Endometrium (tissue), 2 donors: ENCODE measurements at regions not wholly inside any gene's neighbourhood (a gene's known extent, or its start where the extent isn't known, plus 50 kb on each side); places are given as distances from the start of the nearest gene placed in this dataset.
A peak's percentile ranks its signal among the peaks of the same experiment; 100 is the strongest.
"Not testable (repeated sequence)": the region's sequence is repeated elsewhere in the genome, so short reads cannot be mapped to it uniquely, and the experiment has no call there.

ENCODE experiments used
- FAIRE-seq: peaks from 2 replicates; lab custom pipeline; 2012; peaks lifted over from hg19 to GRCh38; lab: Jason Lieb, UNC
- donor health status: control.
- donor health status: control.

DNA sequence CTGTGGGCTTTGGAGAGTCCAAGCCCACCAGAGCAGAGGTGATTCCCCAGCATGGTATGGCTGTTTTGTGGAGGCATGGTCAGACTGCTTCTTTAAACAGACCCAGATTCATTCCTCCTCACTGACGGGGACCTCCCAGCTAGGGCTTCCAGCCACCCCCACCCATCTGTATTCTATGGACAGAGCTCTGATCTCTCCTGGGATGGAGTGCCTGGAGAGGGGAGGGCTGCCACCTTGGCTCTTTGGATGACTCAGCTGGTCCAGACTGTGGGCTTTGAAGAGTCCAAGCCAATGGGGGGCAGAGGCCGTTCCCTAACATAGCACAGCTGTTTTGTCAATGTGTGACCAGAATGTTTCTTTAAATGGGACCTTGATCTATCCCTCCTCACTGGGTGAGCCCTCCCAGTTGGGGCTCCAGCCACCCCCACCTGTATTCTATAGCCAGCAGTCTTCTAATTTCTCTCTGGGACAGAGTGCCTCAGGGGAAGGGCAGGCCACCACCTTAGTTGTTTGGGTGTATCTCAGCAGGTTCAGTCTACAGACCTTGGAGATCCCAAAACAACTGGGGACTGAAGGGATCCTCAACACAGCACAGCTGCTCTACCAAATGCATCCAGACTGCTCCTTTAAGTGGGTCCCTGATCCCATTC is 122.0 kb upstream of the OSTN start:
- FAIRE-seq = no peak

DNA sequence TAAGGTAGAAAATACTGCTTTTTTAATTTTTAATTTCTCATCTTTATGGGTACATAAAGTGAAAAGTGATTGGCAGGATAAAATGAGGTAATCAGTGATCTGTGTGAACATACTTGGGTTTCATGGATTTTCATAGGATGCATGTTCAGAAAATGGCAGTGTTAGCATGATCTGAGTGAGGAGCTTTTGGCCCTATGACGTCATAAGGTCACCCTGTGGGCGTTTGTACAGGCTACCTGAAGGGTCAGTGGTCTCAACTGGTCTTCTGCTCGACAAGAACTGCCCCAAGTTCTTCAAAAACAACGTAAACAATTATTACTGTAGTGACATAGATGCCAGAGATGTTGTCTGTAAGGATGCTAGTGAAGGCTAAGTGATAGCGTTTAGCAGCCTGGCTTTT is 124.5 kb upstream of the OSTN start:
- FAIRE-seq = no peak

DNA sequence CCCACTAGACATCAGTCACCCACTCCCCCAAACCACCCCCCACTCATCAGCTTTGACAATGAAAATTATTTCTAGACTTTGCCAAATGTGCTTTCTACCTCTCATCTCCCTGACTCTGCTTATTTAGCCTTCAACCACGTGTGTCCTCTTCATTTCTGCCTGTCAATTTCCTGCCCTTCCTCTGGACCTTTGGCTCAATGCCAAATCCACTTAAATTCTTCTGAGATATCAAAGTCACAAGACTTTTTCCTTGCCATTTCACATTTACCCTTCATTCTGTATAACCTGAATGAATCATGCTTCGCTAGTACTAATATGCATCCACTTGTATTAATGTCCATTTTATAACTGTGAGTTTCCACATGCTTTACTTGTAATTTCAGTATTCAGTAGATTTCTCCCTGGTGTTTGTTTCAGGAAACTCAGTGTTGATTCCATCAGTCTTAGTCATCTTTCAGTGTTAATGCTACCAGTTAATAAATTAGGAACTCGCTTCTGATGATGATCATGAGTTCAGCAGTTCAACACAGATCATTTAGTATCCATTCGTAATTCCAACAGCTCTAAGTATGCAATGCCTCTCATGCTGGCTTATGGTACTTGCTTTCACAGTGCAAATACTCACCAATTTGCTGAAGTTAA is 128.2 kb upstream of the OSTN start:
- no peak for FAIRE-seq

DNA sequence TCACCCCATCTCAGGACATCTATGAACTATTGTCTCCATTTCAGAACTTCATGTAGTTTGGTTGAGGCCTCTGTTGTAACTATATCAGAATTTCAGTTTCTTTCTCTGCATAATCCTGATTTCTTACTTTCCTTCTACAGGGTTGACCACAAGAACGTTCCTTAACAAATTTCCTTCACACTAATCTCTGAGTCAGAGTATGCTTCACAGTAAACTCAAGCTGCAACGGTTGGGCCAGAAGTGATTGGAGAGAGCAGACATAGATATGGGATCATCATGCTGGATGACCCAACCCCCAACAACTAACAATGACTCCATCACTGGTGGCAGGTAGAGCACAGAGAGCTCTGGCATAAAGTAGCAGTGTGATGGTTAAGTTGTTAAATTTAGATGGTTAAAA is 128.8 kb upstream of the OSTN start:
- FAIRE-seq = no peak

DNA sequence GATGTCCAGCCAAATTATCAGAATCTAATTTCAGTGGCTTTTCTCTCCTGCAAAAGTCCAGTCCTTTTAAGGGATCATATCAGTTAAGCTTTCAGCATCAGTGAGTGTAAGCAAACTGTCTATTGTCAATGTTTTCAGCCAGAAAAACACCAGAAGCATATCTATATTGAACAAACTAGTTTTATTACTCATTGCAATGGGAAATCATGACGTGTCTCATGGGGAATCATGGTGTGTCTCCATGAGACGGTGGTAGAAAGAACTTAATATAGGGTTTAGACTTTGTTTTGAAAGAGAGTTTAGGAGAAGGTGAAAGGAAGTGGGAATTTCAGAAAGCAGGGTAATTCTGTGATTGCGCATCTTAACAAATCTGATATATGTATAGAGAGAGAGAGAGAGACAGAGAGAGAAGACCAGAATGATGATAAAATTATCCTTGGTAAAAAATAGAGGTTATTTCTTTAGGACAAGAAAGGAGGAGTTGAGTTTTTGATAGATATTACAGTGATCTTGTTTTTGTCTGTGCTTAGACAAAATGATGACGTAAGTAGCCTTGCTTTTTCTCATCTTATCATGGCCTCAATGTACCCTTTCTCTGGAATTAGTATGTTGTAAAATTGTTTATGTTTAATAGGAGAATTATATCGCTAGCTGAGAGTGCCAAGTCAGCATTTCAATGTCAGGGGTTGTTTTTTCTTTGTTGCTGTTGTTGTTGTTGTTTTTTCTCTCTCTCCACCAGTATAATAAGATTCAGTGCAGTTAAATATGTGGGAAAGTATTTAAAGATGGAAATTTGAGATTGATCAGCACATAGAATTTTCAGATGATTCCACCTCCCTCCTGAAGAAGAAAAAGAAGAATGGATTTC is 129.9 kb upstream of the OSTN start:
- FAIRE-seq = no peak

DNA sequence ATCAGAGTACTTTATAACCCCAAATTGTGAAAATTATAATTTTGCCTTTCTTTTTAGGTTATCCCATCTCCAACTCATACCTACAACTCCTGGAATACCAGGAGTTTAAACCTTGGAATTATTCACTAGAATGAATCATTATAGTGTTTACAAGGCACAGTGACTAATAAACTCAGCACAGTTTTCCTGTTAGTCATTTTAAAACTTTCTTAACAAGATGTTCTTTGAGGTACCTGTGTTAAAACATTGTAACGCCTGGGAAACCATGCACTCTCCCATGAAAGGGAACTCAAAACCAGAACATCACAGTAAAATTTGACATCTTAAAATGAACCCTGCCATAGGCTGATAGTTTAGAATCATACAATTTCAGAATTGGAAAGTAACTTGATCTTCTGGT is 132.4 kb upstream of the OSTN start:
- FAIRE-seq = no peak

DNA sequence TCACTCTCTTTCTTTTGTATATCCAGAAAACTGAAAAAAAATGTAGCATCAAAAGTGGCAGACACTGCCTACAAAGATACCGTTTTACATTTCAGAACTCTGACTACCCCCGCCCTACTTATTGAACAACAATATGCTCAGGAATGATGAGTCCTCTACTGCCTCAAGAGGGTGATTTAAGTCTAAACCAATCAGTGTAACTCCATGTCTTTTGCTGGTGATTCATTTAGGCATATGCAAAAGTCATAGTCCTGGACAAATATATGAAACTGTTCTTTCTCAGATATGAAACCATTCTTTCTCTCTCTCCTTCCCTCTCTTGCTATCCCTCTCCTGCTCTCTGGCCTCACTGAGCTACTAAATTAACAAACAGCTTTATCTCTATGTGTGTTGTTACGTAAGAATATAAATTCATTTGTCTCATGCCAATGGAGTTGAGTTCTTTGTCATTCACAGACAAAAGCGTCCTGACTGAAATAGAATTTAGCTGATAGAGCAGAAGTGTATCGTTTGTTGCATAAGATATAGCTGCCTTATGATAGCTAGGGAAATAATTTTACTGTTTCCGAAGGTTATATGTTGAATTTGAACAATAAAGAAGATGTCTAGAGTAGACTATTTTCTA is 133.7 kb upstream of the OSTN start:
- FAIRE-seq = no peak

DNA sequence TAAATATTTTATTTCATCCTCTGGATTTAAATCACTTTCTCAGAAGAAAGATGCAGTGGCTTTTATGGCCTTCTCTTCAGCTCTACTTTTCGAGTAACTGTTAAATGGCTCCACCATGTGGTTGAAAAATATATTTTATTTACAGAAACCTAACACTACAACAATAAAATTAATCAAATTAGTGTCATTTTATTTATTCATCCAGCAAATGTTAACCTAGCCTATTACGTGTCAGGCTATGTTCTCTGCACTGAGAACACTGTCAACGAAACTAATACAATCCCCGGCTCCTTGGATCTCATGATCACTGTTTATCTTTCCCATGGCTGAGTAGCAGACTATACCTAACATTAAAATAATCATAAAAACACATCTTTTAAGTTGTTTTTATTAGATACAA is 148.0 kb upstream of the OSTN start:
- peak; percentile 90 for FAIRE-seq

DNA sequence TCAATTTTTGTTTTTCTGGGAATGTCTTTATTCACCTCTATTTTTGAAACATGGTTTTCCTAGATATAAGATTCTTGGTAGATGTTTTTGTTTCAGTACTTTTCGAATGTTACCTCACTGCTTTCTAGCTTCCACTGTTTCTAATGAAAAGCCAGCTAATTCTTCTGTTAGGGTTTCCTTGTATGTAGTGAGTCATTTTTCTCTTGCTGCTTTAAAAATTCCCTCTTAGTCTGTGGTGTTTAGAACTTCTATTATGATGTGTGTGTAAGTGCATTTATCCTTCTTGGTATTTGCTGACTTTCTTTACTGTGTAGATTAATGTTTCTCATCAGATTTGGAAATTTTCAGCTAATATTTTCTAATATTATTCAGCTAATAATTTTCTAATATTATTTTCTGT is 151.1 kb upstream of the OSTN start:
- no peak for FAIRE-seq

DNA sequence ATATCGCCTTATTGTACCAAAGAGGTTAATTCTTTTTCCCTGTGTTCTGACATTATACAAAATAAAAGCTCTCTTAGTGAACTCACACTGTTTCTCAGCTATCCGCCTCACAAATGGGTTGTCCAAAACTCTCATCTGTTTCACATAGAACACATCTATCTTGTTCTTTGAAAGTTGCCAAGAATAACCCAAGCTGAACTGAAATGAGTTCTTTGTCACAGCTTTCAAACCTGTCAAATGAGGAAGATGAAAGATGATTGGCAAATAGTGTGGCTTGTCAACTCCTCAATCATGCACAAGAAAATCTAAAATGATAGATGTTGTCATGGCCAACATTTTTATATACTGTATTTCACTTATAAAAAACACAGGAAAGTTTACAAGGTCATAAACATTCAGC is 168.1 kb upstream of the OSTN start:
- no peak for FAIRE-seq

DNA sequence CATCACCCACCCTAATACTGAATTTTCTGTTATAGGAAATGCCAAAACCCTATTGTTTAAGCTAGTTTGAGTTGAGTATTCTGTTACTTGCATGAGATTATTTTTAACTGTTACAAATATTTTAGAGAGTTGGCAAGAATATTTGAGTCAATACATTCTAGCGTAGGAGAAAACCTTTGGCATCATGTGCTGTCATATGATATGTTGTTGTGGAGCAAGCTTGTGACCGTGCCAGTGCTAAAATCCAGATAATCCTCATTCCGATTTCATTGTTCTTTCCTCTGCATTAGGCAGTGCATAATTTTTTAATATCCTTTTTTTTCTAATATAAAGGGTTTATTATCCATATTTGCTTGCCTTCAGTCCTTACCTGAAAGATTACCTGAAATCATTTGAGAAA is 168.0 kb upstream of the GMNC start:
- no peak for FAIRE-seq

DNA sequence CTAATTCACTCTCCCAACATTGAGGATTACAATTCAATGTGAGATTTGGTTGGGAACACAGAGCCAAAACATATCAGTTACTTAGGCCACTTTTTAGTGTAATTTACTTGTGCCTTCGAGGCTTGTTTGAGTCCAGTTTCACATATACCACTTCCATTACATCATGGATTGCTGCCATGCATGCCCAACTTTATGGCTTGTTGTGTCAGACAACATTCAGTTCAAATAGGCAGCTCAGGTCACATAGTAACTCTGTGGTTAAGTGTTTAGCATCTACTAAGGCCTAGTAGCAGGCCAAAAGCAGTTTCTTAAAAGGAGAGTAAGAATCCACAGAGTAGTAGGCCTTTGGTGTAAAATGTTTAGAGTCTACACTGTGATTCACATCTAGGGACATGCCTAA is 164.3 kb upstream of the GMNC start:
- FAIRE-seq = no peak

DNA sequence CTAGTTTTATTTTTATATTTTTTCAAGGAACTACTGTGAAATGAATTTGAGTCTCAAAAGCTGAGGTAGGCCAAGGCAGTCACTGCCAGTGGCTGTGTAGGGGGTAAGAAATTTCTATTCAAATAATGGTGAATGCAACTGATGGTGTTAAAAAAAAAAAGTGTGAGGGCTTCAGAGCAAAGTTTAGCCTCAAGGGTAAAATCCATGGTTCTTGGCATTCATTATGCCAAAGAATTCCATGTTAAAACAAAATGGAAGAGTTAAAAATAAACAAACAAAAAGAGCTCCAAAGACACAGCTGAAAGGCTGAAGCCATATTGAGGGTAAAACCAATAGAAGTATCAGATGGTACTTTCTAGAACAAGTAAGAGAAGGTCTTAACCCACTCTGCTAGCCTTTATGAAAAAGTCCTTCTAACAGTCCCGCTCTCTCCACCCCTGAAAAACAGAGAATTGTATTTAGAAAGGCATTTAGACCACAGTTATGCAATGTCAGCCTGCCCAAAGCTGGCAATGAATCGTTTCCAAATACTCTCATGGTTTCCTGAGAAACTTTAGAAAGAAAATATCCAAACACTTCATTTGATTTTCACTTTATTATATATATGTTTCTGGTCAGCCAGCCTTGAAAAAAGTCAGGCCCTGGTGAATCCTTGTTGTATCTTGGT is 158.4 kb upstream of the GMNC start:
- FAIRE-seq = no peak

DNA sequence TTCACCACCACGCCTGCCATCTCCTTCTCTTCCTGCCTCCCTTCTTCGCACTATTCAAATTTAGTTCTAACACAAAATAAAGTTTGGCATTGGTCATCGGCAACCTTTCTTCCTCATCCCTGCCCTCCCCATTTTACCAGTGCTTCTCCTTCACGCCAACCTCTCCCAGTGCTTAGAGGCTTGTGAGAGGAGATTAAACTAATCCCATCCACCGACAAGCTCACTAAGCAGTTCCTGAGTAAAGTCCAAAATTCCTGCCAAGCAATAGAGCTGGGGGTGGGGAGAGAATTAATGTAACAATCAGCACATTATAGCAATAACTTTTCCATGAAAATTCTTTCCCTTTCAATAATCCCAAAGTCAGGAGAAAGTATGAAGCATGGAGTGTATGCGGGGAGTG is 157.4 kb upstream of the GMNC start:
- no peak for FAIRE-seq

DNA sequence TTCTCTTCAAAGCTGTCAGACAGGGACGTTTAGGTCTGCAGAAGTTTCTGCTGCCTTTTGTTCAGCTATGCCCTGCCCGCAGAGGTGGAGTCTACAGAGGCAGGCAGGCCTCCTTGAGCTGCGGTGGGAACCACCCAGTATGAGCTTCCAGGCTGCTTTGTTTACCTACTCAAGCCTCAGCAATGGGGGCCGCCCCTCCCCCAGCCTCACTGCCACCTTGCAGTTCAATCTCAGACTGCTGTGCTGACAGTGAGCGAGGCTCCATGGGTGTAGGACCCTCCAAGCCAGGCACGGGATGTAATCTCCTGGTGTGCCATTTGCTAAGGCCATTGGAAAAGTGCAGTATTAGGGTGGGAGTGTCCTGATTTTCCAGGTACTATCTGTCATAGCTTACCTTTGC is 153.5 kb upstream of the GMNC start:
- FAIRE-seq = not testable (repeated sequence)

DNA sequence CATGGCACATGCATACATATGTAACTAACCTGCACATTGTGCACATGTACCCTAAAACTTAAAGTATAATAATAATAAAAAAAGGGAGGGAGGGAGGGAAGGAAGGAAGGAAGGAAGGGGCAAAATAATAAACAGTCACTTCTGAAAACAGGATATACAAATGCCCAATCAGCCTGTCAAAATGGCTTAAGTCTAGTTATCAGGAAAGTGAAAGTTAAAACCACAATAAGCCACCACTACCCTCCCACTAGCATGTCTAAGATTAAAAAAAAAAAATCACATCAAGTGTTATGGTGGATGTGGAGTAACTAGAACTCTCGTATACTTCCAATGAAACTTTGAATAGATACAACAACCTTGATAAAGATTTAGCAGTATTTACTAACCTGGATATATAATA is 145.6 kb upstream of the GMNC start:
- no peak for FAIRE-seq

DNA sequence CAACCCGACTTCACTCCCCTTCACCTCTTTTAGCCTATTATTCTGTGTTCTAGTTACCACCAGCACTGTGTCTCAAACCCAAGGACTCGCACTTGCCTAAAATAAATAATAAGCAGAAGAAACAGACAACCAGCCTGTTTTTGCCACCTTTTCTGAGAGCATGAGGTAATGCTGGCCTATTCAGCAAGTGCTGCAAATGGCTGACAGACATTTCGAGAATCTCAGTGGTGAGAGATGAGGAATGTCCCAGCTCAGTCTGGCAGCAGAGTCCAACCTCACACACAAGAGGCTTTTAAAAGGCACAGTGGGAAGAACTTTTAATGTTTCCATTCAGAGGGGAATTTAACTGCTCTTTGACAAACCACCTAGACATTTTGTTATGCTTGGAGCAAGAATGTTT is 143.3 kb upstream of the GMNC start:
- FAIRE-seq = no peak

DNA sequence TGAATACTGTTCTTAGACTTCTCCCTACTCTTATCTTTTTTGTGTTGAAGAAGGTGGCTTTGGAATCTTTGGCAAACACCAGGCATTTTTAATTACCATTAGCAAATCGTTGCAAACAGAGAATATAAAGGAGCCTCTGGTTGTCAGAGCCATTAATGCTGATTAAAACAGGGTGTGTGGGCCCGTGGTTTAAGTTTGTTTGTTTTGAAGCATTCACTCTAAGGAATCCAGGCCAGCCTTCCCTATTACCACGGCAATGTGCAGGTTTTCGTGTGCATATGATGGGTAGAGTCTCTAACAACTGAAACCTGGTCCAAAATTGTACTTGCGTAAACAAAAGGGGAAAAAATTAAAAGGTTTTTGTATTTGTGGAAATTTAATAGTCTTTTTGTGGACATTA is 141.2 kb upstream of the GMNC start:
- FAIRE-seq = no peak

DNA sequence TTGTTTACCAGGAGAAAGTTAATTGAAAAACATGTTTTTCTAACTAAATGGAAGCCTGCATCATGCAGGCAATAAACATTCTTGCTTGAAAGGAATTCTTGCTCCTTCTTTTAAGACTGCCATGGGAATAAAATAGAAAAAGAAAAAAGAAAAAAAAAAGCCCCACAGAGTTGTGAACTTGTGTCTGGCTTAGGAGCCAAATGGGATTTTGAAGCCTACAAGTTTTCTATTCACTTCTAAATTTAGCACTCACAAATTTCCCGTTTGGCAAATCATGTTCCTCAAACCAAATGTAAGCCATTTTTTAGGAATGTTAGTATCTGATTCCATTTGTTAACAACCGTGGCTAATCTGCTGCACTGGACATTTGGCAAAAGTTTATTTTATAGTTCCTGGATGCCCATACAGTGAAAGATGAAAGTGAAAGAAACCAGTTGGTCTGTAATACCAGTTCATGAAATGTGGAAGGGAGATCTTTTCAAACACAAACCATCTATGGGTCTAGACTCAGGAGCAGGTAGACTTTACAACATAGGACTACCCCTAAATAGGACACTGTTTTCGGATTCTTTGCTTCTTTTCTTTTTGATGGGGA is 133.8 kb upstream of the GMNC start:
- FAIRE-seq = no peak

DNA sequence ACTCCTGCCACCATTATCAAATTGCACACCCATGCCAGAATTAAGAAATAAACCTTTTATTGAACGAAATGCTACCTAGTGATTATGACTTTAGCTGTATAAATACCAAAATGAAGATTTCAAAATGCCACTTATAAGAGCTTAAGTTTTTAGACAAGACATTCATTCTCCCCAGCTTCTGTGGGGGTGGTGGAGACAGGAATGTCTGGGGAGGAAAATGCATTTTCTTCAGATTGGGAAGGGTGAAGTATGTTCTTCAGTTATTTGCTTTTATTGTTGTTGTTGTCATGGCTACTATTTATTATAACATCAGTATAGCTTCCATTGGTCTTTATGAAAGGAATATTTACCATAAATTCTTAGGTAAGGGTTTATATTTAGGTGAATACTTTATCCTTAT is 132.7 kb upstream of the GMNC start:
- FAIRE-seq = no peak

DNA sequence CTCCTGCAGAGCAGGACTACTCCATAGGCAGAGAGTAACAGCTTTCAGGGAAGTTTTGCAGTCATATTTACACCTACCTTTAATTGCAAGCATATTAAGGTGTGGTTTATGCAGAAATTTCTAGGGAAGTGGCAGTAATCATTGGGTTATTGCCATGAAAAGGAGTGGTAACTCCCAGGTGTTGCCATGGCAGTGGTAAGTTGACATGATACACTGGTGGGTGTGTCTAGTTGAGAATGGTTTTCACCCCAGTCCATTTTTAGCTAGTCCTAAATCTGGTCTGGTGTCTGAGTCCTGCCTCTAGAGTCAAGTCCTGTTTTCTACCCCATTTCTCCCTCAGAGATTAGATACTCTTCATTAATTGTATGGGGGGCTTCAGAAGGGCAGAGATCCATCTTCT is 128.4 kb upstream of the GMNC start:
- FAIRE-seq = no peak

DNA sequence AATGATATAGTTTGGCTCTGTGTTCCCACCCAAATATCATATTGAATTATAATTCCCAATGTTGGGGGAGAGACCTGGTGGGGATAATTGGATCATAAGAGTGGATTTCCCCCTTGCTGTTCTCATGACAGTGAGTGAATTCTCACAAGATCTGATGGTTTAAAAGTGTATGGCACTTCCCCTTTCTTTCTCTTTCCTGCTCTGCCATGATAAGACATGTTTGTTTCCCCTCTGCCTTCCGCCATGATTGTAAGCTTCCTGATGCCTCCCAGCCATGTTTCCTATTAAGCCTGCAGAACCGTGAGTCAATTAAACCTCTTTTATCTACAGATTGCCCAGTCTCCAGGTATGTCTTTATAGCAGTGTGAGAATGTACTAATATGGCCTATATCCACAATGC is 126.7 kb upstream of the GMNC start:
- FAIRE-seq = no peak
